Activated CD8-positive, alpha-beta memory T cell treated with anti-CD3 and anti-CD28 coated beads, Interleukin-2, amount 50 U/mL, for 48 hours (primary cell): ENCODE measurements at regions not wholly inside any gene's neighbourhood (a gene's known extent, or its start where the extent isn't known, plus 50 kb on each side); places are given as distances from the start of the nearest gene placed in this dataset.
"Not testable (repeated sequence)": the region's sequence is repeated elsewhere in the genome, so short reads cannot be mapped to it uniquely, and the experiment has no call there.

ENCODE experiments used
- DNase-seq: peaks from one replicate; pipeline ENCODE4 v3.0.0-alpha.2; 2020

GRCh38 chr14:53386362-53386761 lies 233.2 kb upstream of the DDHD1 start:
- no peak for DNase-seq

DNA sequence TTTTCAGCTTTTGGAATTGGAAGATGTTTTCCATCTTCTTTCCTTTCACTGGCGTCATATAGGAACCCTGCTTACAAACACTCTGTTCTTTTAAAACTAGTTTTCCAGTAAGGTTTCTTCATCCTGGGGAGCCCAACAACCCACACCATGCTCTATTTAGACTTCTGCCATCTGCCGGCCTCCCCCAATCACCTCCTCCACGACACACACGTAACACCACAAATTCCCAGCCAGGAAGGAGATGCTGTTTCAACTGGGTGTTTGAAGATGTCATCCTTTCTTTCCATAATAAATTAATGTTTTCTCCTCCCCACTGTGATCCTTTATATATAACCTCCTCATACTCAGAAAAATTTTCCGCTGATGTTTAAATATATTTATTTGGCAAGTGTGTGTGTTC lies 231.4 kb upstream of the DDHD1 start:
- DNase-seq, result no peak

- no peak for DNase-seq
Observed at GRCh38 chr14:53384073-53384472, 230.9 kb upstream of the DDHD1 start.

GRCh38 chr14:53381895-53382294 lies 228.8 kb upstream of the DDHD1 start:
- no peak for DNase-seq

GRCh38 chr14:53380867-53381225 lies 227.7 kb upstream of the DDHD1 start:
- no peak for DNase-seq

- DNase-seq, result no peak
Observed at GRCh38 chr14:53380052-53380866, 227.1 kb upstream of the DDHD1 start.

- DNase-seq, result no peak
Observed at GRCh38 chr14:53378142-53378541, 225.0 kb upstream of the DDHD1 start.

DNA sequence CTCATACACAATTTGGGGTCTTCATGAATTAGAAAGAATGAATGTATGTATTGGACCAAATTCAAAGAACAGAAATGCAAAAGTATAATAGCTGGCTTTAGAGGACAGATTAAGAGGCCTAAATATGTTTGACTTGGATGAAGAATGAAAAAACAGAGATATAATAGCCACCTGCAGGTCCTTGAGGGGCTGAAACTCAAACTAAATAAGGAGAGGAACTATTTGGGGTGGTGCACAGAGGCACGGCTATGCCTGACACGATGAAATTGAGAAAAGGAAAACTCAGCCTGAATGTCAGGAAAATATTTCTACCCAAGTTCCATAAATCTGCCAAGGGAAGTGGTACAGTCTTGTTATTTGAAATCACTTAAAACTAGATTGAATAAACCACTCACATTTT lies 222.9 kb upstream of the DDHD1 start:
- no peak for DNase-seq

DNA sequence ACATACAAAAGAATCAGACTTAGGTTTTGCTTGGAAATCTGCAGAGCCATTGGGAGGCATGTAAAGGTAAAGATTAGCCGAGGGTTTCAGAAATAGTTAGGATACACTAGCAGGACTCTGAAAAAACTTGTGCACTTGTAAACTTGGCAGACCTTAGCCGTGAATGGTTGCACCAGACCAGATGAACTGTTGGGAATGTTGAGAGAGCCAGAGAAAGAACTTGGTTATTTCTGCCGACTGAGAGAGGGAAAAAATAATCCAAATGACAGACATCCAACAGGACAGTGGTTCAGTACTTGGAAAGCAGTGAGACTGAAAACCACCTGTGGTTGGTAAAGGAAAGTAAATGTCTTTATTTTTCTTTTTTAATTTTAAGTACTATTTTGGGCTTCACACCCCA lies 222.5 kb upstream of the DDHD1 start:
- DNase-seq, result no peak

GRCh38 chr14:53368711-53369201 lies 215.6 kb upstream of the DDHD1 start:
- DNase-seq, result no peak

GRCh38 chr14:53368066-53368465 lies 214.9 kb upstream of the DDHD1 start:
- no peak for DNase-seq

DNA sequence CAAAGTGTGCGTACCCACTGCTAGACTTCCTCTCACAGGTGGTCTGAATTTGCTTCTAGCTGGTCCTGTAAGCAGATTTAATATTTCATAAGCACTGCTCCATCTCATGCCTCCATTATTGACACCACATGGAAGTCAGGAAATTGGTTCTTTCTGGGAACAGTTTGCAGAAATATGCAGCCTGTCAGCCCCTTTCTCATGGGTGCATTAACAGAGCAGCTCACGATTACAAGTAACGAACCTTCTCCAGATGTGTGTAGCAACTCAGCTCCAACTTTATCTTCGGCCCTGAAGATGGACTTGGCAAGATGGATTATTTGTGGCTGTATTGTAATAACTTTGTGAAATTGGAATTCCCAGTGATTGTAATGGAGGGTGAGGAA lies 214.5 kb upstream of the DDHD1 start:
- no peak for DNase-seq

DNA sequence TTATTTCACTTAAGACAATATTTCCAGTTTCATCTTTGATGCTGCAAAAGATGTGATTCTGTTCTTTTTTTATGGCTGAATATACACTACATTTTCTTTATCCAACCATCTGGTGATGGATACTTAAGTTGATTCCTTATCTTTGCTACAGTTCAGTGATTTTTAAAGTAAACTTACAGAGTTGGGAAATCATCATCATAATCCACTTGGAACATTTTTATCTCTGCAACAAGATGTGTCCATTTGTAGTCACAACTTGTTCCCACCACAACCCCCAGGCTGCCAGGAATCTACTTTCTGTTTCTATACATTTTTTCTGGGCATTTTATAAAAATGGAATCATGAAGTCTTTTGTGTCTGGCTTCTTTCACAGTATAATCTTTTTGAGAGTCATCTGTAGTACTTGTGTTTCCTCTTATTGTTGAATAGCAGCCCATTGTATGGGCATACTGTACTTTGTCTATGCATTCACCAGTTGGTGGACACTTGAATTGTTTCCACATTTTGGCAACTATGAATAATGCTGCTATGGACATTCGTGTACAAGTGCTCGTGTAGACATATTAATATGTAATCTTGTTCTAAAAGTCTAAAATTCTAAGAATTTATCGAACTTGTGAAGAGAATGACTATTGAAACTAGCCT lies 212.5 kb upstream of the DDHD1 start:
- no peak for DNase-seq

DNA sequence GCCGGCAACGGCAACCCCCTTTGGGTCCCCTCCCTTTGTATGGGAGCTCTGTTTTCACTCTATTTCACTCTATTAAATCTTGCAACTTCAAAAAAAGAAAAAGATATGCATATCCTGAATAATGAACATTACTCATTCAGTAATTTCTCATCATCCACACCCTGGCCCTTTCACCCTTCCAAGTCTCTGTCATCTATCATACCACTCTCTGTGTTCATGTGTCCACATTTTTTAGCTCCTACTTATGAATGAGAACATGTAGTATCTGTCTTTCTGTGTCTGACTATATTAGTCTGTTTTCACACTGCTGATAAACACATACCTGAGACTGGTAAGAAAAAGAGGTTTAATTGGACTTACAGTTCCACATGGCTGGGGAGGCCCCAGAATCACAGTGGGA lies 209.8 kb upstream of the DDHD1 start:
- not testable (repeated sequence) for DNase-seq

- no peak for DNase-seq
Observed at GRCh38 chr14:53360829-53361228, 207.7 kb upstream of the DDHD1 start.

DNA sequence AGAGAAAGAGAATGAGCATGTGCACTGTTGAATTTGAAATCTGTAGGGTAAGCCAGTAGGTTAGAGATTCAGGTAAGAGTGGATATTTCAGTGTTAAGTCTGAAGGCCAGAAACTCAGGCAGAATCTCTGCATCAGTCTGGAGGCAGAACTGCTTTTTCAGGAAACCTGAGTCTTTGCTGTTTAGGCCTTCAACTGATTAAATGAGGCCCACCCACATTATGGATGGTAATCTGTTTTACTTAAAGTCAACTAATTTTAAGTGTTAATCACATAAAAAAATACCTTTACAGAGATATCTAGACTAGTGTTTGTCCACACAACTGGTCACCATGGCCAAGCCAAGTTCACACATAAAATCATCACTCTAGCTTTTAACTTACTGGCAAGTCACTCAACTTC lies 205.0 kb upstream of the DDHD1 start:
- no peak for DNase-seq

GRCh38 chr14:53356361-53357150 lies 203.4 kb upstream of the DDHD1 start:
- DNase-seq, result no peak

- DNase-seq, result no peak
Observed at GRCh38 chr14:53355581-53356112, 202.5 kb upstream of the DDHD1 start.

GRCh38 chr14:53354336-53354735 lies 201.2 kb upstream of the DDHD1 start:
- no peak for DNase-seq

GRCh38 chr14:53350866-53351265 lies 197.7 kb upstream of the DDHD1 start:
- DNase-seq, result no peak

DNA sequence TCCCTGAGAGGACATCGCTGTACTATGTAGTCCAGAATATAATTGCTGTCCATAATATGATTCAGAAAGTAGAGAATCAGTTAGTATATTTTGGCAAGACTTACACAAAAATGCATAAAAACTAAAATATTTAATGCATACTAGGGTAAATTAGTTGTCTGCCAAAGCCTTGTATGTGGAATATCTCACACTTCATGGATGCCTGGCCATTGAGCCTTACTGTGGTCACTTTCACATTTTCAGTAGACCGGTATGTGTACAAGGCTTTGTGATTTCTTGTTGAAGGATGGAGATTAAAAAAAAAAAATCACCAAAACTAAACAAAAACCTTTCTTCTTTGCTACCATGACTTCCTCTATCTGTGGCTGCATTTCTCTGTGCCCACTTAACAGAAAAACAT lies 197.3 kb upstream of the DDHD1 start:
- no peak for DNase-seq

GRCh38 chr14:53346988-53347387 lies 193.9 kb upstream of the DDHD1 start:
- no peak for DNase-seq

DNA sequence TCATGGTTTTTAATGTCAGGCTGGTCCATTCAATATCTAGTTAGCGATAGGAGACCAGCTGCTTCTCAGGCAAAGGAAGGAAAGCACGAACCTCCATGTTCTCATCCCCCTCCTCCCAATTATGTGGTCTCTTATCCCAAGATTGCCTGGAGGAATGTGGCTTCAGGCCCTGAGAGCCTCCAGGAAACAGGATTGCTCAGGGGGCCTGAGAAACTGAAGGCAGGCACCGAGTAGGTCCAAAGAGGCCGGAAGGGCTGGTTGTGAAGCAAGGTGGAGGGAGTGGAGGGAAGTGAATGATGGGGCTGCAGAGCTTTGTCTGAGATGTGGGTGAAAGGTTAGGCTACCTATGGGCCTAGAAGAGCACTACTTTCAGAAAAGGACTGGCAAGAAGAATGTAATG lies 188.2 kb upstream of the DDHD1 start:
- no peak for DNase-seq

DNA sequence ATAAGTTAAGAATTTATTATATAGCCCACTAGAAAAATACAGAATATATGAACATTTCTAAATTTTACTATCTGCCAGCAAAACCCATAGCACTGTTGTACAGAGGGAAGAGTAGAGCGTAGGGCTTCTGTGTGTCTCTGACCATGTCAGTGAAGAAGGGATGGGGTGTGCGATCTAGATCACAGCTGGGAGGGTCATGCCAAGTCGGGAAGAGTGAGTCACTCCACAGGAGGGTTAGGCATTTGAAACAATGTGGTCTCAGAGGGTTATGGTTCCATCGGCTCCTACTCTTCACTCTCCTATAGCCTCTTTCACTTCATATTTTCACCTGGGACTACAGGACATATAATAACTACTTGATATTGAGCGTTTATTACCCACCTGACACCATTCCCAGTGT lies 185.1 kb upstream of the DDHD1 start:
- DNase-seq, result no peak
